ENCODE measurements at regions not wholly inside any gene's neighbourhood (a gene's known extent, or its start where the extent isn't known, plus 50 kb on each side); places are given as distances from the start of the nearest gene placed in this dataset.
"Not testable (repeated sequence)": the region's sequence is repeated elsewhere in the genome, so short reads cannot be mapped to it uniquely, and the experiment has no call there.

DNA sequence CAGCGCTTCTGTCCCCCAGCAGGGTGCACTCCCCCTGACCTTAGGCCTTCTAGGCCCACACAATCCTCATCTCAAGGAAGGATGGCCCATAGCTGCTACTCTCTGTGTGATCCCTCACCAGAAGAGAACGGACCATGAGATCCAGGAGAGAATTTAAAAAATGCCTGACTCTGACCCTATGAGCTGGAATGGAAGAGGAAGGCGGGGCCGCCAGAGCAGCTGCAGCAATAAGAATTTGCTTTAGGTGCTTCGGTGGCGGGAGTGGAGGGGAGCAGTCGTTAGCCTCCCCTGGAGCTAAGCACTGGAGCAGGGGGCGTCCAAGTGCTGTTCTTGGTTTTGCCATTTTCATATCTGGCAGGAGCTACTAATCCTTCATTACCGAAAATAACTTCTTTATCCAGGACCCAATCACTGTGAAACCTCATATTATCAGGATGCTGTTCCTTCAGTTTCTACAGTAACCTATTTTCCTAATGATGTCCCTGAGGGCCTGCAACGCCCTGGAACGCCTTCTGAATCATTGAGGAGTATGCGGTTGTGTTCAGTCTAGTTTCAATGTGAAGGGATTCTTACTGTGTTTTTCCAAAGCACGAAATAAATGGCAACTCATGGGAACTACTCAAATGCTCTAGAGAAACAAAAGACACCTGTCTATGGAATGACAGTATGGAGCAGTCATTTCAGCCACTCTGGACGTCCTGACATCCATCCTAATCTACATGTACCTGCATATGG lies 105.1 kb upstream of the SIX2 start:
- H3K4me1 Mint-ChIP-seq (ENCODE audit: low read depth), result no peaks in the 10 kb centered on the region
- H3K9me3 Mint-ChIP-seq (ENCODE audit: low read depth), result no peaks in the 10 kb centered on the region
- no peak overlapping the region for H3K27ac Mint-ChIP-seq
- H3K4me3 Mint-ChIP-seq, result no peak overlapping the region
- H3K27me3 Mint-ChIP-seq, result peaks cover 2% of the 10 kb centered on the region
- no peaks in the 10 kb centered on the region for H3K36me3 Mint-ChIP-seq

DNA sequence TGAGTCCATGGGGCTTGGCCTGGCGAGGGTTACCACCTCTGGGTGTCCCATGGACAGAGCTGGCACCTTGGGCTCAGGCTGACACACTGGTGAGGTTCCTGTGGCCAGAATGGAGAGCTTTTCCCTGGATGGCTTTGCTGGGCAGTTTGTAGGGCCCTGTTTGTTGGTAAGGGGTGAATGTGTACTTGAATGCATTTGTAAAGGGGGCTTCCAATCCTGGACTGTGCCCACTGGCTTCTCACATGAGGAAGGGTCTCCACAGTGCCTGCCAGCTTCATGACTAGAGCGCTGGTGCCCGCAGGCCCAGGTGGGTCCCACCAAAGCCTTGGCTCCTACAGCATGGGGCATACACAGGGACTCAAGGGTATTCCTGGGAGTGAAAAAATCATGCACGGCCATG lies 103.5 kb upstream of the SIX2 start:
- Mint-ChIP-seq H3K4me1 (ENCODE audit: low read depth) (no peaks in the 10 kb centered on the region), H3K36me3 (no peaks in the 10 kb centered on the region), H3K27me3 (peaks cover 2% of the 10 kb centered on the region), H3K27ac (no peak overlapping the region), H3K4me3 (no peak overlapping the region), H3K9me3 (ENCODE audit: low read depth) (no peaks in the 10 kb centered on the region)

DNA sequence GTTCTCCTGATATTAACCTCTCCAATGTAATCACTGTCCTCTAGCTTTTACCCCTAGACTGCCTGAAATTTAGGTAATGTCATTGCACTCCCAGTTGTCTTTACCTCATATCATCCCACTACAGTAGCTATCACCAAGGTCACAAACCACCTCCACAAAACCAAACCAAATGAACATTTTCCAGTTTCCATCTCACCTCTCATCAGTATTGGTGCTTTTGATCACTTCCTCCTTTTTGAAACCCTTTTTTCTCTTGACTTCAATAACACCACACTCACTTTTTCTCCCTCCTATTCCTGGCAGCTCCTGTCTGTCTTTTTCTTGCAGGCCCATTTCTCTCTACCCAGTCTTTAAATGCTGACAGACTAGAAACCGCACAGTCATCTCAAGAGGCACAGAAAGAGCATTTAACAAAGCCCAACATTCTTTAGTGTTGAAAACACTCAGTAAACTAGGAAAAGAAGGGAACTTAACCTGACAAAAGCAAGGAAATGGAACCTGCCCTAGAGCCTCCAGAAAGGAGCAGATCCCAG lies 95.9 kb upstream of the SIX2 start:
- Mint-ChIP-seq H3K36me3 (no peaks in the 10 kb centered on the region), H3K4me1 (ENCODE audit: low read depth) (no peaks in the 10 kb centered on the region), H3K27me3 (peaks cover 16% of the 10 kb centered on the region), H3K9me3 (ENCODE audit: low read depth) (no peaks in the 10 kb centered on the region), H3K4me3 (no peak overlapping the region), H3K27ac (no peak overlapping the region)

DNA sequence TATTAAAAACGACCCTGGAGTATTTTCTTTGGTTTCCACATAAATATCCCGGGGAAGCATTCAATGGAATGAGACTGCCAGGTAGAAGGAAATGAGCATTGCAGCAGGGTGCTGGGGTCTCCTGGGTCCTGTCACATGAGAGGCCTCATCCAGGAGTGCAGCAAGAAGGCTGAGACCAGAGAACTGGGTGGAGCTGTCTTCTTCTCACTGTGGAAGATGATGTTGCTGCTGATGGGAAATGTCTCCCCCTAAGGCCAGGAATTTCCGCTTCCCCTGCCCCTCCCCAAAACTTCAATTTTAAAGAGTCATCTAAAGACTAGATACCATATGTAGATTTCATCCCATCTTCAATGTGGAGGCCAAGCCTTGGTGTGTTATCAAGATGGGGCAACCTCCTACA lies 95.2 kb upstream of the SIX2 start:
- H3K4me1 Mint-ChIP-seq (ENCODE audit: low read depth), result no peaks in the 10 kb centered on the region
- no peaks in the 10 kb centered on the region for H3K36me3 Mint-ChIP-seq
- H3K4me3 Mint-ChIP-seq, result no peak overlapping the region
- H3K27me3 Mint-ChIP-seq, result peaks cover 16% of the 10 kb centered on the region
- H3K27ac Mint-ChIP-seq, result no peak overlapping the region
- H3K9me3 Mint-ChIP-seq (ENCODE audit: low read depth), result no peaks in the 10 kb centered on the region

DNA sequence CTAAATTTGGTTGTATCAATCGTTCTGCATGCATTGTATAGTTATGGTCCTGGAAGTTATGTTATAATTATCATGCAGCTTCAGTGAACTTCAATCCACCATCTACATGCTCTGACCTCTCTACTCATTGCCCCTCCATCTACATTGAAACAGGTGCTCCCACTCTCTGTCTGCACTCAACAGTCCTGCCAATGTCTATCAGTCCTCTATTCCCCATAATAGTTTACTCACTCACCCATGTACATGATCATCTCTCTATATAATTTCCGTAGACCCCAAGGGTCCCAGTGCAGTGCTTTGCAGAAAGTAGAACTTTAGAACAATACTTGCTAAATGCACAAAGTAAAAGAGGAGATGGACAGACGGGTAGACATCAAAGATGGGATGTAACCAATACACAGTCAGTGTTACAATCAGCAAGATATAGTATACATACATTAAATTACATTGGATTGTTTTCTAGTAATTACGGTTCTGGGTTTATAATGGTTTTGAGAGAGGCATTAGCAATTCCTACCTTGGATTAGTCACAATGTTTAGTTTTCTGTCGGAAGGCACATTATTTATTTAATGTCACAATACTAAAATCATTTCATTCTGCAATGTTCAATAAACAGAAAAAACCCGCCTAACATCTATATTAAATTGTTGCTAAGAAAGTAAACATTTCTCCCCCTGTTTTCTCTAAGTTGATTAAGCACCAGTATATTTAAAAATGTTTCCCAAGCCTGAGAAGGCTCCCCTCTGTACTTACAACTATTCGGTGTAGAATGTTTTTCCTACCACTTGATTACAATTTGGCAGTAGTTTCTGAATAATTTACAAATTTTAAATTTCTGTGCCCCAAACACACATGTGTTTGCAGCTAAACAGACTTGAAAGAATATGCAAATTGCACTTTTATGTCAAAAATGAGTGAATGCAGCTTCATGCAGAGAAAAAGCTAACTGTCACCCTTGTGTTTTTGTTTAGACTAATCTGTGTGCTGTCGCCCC lies 94.4 kb upstream of the SIX2 start:
- Mint-ChIP-seq H3K4me3 (no peak overlapping the region), H3K36me3 (no peaks in the 10 kb centered on the region), H3K27me3 (peaks cover 17% of the 10 kb centered on the region), H3K9me3 (ENCODE audit: low read depth) (no peaks in the 10 kb centered on the region), H3K4me1 (ENCODE audit: low read depth) (no peaks in the 10 kb centered on the region), H3K27ac (no peak overlapping the region)

DNA sequence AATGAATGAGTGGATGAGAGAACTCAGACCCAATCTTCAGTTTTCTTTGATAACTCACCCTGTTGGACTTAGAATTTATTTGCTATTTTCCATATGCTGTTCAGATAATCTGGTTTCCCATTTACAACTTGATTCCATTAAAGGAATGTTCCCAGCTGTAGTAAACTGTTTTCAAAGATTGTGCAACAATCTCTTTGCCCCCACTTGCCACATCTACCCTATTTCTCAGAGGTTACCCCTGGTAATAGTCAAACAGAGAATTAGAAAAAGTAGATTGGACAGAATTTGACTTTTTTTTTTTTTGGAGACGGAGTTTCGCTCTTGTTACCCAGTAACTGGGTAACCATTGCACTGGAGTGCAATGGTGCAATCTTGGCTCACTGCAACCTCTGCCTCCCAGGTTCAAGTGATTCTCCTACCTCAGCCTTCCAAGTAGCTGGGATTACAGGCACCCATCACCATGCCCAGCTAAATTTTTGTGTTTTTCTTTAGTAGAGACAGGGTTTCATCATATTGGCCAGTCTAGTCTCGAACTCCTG lies 93.4 kb upstream of the SIX2 start:
- Mint-ChIP-seq H3K36me3 (no peaks in the 10 kb centered on the region), H3K4me1 (ENCODE audit: low read depth) (no peaks in the 10 kb centered on the region), H3K9me3 (ENCODE audit: low read depth) (no peaks in the 10 kb centered on the region), H3K4me3 (no peak overlapping the region), H3K27me3 (peaks cover 18% of the 10 kb centered on the region), H3K27ac (no peak overlapping the region)

DNA sequence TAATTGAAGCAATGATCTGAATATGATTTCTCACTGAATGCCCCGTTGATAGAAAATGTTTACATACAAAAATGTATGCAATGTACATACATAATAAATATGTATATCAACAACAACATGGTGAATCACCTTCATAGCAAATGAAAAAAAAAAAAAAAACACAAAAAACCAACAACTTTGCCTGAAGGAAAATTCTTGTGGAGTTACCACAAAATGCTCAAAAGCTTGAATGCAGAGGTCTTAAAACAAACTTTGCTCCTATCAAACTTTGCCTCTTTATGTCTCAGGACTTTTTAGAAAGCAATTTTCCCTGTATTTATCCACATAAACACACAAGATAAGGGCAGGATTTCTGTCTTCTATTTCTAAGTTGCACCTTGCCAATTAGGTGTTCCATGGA lies 92.9 kb upstream of the SIX2 start:
- Mint-ChIP-seq H3K4me1 (ENCODE audit: low read depth) (no peaks in the 10 kb centered on the region), H3K27me3 (peaks cover 18% of the 10 kb centered on the region), H3K27ac (no peak overlapping the region), H3K9me3 (ENCODE audit: low read depth) (no peaks in the 10 kb centered on the region), H3K4me3 (no peak overlapping the region), H3K36me3 (no peaks in the 10 kb centered on the region)

DNA sequence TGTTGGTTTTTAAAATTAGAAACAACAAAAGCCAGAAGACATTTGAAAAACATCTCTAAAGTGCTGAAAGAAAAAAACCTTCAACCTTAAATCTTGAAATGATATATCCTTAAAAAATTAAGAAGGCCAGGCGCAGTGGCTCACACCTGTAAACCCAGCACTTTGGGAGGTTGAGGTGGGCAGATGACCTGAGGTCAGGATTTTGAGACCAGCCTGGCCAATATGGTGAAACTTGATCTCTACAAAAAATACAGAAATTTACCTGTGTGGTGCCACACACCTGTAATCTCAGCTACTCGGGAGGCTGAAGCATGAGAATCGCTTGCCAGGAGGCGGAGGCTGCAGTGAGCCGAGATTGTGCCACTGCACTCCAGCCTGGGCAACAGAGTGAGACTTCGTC lies 87.7 kb upstream of the SIX2 start:
- Mint-ChIP-seq H3K4me1 (ENCODE audit: low read depth) (no peaks in the 10 kb centered on the region), H3K4me3 (no peak overlapping the region), H3K9me3 (ENCODE audit: low read depth) (no peaks in the 10 kb centered on the region), H3K27me3 (peaks cover 12% of the 10 kb centered on the region), H3K36me3 (no peaks in the 10 kb centered on the region), H3K27ac (no peak overlapping the region)

DNA sequence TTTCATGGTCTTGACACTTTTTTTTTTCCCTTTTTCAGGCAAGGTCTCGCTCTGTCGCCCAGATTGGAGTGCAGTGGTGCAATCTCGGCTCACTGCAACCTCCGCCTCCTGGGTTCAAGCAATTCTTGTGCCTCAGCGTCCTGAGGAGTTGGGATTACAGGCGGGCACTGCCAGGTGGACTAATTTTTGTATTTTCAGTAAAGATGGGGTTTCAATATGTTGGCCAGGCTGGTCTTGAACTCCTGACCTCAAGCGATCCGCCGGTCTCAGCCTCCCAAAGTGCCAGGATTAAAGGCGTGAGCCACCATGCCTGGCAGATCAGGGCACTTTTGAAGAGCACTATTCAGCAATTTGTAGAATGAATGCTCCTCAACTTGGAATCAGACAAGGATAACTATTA lies 86.8 kb upstream of the SIX2 start:
- H3K9me3 Mint-ChIP-seq (ENCODE audit: low read depth); H3K4me3 Mint-ChIP-seq; H3K4me1 Mint-ChIP-seq (ENCODE audit: low read depth); H3K36me3 Mint-ChIP-seq; H3K27ac Mint-ChIP-seq: not testable (repeated sequence)
- H3K27me3 Mint-ChIP-seq, result peaks cover 10% of the 10 kb centered on the region

DNA sequence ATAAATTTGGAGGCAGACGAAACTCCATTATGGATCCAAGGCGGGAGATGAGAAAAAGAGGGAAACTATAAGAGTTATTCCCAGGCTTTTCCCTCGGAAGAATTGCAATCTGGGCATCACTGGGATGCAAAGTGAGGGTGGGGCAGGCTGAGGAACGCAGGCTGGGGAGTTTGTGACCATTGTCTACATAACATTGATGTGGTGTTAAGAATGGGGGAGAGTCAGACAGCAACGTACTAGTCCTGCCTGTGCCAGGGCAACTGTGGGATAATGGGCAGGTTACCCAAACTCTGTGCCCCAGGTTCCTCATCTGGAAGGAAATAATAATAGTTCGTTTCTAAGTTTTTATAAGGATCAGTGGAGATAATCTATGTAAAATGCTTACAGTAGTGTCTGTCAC lies 84.4 kb upstream of the SIX2 start:
- H3K4me1 Mint-ChIP-seq (ENCODE audit: low read depth), result no peaks in the 10 kb centered on the region
- no peaks in the 10 kb centered on the region for H3K9me3 Mint-ChIP-seq (ENCODE audit: low read depth)
- H3K36me3 Mint-ChIP-seq, result no peaks in the 10 kb centered on the region
- H3K4me3 Mint-ChIP-seq, result no peak overlapping the region
- H3K27ac Mint-ChIP-seq, result no peak overlapping the region
- peaks cover 12% of the 10 kb centered on the region for H3K27me3 Mint-ChIP-seq

DNA sequence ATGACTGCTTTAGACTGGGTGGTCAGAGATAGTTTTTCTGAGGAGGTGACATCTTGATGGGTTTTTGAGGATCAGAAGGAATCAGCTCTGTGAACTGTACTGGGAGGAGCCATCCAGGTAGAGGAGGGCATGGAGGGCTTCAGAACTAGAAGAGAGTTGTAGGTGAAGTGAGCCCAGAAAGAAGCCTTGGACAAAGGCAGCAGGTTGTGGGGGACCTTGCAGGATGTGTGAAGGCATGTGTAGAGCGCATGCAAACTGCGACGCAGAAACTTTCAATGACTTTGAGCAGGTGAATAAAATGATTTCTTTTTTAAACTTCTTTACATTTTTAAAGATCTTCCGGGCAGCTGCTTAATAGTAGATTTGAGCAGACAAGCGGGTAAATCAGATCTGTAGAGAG lies 83.9 kb upstream of the SIX2 start:
- no peaks in the 10 kb centered on the region for H3K36me3 Mint-ChIP-seq
- no peak overlapping the region for H3K4me3 Mint-ChIP-seq
- no peaks in the 10 kb centered on the region for H3K4me1 Mint-ChIP-seq (ENCODE audit: low read depth)
- no peaks in the 10 kb centered on the region for H3K9me3 Mint-ChIP-seq (ENCODE audit: low read depth)
- peaks cover 13% of the 10 kb centered on the region for H3K27me3 Mint-ChIP-seq
- H3K27ac Mint-ChIP-seq, result no peak overlapping the region

DNA sequence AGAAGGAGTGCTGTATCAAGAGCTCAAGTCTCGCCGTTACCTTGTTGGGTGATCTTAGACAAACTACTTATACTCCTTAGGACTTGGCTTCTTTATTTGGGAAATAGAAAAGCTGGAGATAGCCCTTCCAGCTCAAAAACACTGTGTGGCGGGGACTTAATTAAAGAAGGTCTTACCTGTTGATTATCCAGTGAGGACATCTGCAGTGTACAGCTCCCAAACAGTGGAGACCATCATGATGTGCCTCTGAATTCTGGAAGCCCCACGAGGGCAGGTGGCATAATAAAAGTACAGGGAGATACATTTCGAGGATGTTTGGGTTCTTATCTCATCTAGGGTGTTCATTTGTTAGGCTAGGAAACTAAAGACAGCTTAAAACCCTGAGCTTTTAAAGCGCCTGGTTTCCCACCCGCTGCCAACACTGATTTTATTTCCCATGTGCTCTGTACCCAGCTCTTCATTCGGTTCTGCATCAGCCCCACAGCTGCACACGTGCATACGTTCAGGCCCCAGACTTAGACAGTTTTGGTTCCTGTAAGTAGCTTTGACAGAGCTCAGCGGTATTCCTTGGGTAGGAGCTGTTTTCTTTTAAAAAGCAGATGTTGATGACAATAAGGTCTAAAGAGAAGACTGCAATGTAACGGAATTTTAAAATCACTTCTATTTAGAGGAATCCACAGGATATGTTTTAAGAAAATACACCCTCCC lies 80.5 kb upstream of the SIX2 start:
- no peaks in the 10 kb centered on the region for H3K9me3 Mint-ChIP-seq (ENCODE audit: low read depth)
- no peaks in the 10 kb centered on the region for H3K36me3 Mint-ChIP-seq
- peaks cover 11% of the 10 kb centered on the region for H3K27me3 Mint-ChIP-seq
- no peaks in the 10 kb centered on the region for H3K4me1 Mint-ChIP-seq (ENCODE audit: low read depth)
- no peak overlapping the region for H3K27ac Mint-ChIP-seq
- no peak overlapping the region for H3K4me3 Mint-ChIP-seq

DNA sequence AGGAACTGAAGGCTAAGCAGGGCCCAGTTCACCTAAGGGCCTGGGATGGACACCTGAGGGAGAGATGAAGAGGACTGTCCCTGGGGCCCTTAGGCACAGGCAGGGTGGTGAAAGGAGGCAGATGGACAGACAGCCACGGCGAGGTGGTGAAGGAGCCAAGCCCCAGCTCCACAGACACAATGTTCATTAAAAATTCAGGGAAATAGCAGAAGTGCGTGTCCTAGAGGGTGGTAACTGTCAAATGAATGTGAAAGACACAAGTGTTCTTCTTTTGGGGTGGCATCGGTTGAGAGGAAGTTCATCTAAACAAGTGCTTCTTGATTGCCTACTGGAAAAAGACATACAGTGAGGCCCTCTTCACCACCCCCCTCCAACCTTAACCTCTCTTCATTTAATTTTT lies 76.2 kb upstream of the SIX2 start:
- Mint-ChIP-seq H3K4me3 (no peak overlapping the region), H3K36me3 (no peaks in the 10 kb centered on the region), H3K27ac (no peak overlapping the region), H3K27me3 (peaks cover 2% of the 10 kb centered on the region), H3K9me3 (ENCODE audit: low read depth) (no peaks in the 10 kb centered on the region), H3K4me1 (ENCODE audit: low read depth) (no peaks in the 10 kb centered on the region)

DNA sequence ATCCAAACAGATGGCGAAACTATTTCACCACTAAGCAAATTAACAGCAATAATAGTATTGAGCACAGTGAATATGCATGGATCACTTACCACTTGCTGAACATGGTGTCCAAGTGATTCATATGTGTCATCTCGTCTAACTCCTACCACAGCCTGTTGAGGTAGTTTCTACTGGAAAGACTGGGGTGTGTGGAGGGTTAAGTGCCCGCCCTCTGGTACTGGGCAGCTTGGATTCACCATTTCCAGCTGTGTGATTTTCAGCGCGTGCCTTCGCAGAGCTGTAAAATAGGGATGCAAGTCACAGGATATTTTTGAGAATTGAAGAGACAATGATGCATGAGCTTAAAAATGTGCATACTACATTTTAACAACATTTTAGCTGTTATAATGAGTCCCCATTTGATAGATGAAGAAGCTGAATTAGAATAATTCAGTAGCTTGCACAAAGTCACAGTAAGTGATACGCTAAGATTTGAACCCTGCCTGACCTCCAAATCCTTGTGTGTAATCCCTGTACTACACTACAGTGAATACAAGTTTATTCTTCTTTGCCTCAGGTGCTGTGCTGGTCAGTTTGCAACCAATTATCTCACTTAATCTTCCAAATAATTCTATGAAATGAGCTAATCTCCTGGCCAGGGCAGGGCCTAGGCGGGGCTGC lies 75.2 kb upstream of the SIX2 start:
- no peak overlapping the region for H3K27ac Mint-ChIP-seq
- H3K4me1 Mint-ChIP-seq (ENCODE audit: low read depth), result no peaks in the 10 kb centered on the region
- H3K9me3 Mint-ChIP-seq (ENCODE audit: low read depth), result no peaks in the 10 kb centered on the region
- H3K4me3 Mint-ChIP-seq, result no peak overlapping the region
- peaks cover 2% of the 10 kb centered on the region for H3K27me3 Mint-ChIP-seq
- H3K36me3 Mint-ChIP-seq, result no peaks in the 10 kb centered on the region
